ENCODE measurements at regions not wholly inside any gene's neighbourhood (a gene's known extent, or its start where the extent isn't known, plus 50 kb on each side); places are given as distances from the start of the nearest gene placed in this dataset.

DNA sequence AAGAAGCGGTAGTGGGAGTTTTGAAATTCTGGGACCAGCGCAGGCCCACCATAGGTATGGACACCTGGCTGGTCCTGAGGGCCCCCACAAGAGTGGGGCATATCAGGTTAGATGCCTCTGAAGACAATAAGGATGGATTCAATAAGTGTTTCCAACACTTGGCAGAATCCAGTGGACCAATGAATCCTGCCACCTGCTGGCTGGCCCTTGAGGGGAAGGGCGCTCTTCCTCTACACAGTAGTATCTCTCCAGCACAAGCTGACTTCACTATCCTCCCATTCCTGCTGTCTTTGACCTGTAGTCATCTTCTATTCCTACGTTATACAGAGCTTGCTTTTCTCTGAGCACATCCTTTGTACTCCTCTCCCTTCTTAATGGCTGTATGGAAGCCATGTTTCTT lies 199.7 kb upstream of the TSHZ3 start:
- TF ChIP-seq, protein P1, sequence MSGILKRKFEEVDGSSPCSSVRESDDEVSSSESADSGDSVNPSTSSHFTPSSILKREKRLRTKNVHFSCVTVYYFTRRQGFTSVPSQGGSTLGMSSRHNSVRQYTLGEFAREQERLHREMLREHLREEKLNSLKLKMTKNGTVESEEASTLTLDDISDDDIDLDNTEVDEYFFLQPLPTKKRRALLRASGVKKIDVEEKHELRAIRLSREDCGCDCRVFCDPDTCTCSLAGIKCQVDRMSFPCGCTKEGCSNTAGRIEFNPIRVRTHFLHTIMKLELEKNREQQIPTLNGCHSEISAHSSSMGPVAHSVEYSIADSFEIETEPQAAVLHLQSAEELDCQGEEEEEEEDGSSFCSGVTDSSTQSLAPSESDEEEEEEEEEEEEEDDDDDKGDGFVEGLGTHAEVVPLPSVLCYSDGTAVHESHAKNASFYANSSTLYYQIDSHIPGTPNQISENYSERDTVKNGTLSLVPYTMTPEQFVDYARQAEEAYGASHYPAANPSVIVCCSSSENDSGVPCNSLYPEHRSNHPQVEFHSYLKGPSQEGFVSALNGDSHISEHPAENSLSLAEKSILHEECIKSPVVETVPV (CRISPR knock-in tag; IDR thresholded peaks at IDR 0.05): no peak
- no peak for TF ChIP-seq GLIS3 (CRISPR knock-in tag; IDR thresholded peaks at IDR 0.05)
- ATAC-seq: no peak

DNA sequence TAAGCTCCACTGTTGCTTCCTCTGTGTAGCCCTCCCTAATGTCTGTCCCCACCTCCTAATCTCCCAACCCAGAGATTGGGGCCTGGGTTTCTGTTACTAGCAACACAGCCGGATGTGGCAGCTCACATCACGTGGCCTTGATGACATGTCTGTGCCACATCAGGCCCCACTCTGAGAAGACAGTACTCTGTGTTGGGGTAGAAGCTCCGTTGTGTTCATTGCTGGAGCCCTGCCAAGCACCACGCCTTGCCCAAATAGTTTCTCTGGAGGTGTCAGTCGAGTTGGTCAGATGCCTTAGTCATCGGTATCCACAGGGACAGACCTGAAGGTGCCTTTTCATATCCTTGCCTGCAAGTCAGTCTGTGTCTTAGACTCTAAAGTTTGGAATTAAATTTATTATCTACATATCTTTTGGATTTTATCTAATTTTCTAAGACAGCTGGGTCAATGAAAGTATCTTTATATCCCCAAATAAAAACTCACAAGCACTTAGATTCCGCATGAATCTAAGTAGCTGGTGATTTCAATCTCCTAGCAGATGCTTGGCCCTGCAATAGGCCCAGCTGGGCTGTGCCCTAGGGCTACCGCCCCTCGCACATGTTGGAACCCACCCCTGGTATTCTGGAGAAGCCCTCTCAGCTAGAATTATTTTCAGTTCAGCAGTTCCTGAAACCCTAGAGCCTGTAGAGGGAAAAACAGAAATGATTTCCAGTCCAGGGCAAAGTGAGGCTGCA lies 204.0 kb upstream of the TSHZ3 start:
- no peak for ATAC-seq
- TF ChIP-seq BACH2 (CRISPR knock-in tag; IDR thresholded peaks at IDR 0.05; ENCODE audit: borderline replicate concordance): no peak
- TF ChIP-seq TCF4 (CRISPR knock-in tag; IDR thresholded peaks at IDR 0.05; ENCODE audit: borderline replicate concordance): peak; percentile 41; the same call in 1 of the 2 replicates

DNA sequence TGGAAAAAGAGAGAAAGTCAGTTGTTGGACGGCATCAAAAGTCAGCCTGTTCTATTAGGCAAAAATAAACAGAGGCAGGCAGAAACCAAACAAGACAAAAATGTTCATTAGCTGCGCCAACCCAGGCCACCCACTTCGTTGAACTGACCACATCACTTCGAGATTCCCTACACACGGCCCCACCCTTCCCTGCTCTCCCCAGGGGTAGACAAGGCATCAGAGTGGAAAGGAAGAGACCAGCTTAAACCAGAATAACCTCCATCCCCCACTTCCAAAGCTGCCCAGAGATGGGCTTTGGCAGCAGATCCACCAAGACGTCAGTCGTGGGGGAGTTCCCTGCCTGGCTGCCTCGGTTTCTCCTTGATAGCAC lies 204.6 kb upstream of the TSHZ3 start:
- TF ChIP-seq BACH2 (CRISPR knock-in tag; IDR thresholded peaks at IDR 0.05; ENCODE audit: borderline replicate concordance) (no peak), ZNF70 (CRISPR knock-in tag; IDR thresholded peaks at IDR 0.05) (no peak), OSR1 (CRISPR knock-in tag; IDR thresholded peaks at IDR 0.05) (no peak), SNAI2 (CRISPR knock-in tag; IDR thresholded peaks at IDR 0.05) (no peak), RARB (CRISPR knock-in tag; IDR thresholded peaks at IDR 0.05) (no peak), GLIS3 (CRISPR knock-in tag; IDR thresholded peaks at IDR 0.05) (no peak), CSDC2 (CRISPR knock-in tag; IDR thresholded peaks at IDR 0.05) (no peak)
- ATAC-seq: no peak

DNA sequence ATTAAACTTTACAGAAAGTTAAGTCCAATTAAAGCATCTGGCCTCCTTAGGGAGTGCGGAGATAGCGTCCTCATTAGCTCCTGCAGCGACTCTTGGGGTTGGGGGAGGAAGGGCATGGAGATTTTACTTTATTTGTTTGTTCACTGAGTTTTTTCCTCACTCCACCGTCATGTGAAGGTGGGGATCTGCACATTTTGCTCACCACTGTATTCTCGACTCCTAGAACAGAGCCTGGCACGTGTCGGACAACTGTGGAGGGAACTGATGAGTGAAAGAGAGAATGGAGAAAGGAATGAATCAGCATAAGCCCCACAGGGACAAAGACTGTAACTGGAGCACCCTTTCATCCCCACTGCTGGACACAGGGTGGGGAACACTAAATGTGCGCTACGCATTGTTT lies 205.1 kb upstream of the TSHZ3 start:
- TF ChIP-seq ZNF8 (CRISPR knock-in tag; IDR thresholded peaks at IDR 0.05) (no peak), ESRRG (CRISPR knock-in tag; IDR thresholded peaks at IDR 0.05) (no peak), SNAI2 (CRISPR knock-in tag; IDR thresholded peaks at IDR 0.05) (no peak), ARNTL (CRISPR knock-in tag; IDR thresholded peaks at IDR 0.05; ENCODE audit: borderline replicate concordance, low read depth) (no peak), RARB (CRISPR knock-in tag; IDR thresholded peaks at IDR 0.05) (no peak), GLIS3 (CRISPR knock-in tag; IDR thresholded peaks at IDR 0.05) (no peak), CSDC2 (CRISPR knock-in tag; IDR thresholded peaks at IDR 0.05) (no peak), ISL1 (CRISPR knock-in tag; IDR thresholded peaks at IDR 0.05) (no peak), ZNF70 (CRISPR knock-in tag; IDR thresholded peaks at IDR 0.05) (no peak), ZC3H10 (CRISPR knock-in tag; IDR thresholded peaks at IDR 0.05) (no peak)
- TF ChIP-seq, protein P2, sequence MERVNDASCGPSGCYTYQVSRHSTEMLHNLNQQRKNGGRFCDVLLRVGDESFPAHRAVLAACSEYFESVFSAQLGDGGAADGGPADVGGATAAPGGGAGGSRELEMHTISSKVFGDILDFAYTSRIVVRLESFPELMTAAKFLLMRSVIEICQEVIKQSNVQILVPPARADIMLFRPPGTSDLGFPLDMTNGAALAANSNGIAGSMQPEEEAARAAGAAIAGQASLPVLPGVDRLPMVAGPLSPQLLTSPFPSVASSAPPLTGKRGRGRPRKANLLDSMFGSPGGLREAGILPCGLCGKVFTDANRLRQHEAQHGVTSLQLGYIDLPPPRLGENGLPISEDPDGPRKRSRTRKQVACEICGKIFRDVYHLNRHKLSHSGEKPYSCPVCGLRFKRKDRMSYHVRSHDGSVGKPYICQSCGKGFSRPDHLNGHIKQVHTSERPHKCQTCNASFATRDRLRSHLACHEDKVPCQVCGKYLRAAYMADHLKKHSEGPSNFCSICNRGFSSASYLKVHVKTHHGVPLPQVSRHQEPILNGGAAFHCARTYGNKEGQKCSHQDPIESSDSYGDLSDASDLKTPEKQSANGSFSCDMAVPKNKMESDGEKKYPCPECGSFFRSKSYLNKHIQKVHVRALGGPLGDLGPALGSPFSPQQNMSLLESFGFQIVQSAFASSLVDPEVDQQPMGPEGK (CRISPR knock-in tag; IDR thresholded peaks at IDR 0.05; ENCODE audit: borderline replicate concordance): no peak
- ATAC-seq: no peak

DNA sequence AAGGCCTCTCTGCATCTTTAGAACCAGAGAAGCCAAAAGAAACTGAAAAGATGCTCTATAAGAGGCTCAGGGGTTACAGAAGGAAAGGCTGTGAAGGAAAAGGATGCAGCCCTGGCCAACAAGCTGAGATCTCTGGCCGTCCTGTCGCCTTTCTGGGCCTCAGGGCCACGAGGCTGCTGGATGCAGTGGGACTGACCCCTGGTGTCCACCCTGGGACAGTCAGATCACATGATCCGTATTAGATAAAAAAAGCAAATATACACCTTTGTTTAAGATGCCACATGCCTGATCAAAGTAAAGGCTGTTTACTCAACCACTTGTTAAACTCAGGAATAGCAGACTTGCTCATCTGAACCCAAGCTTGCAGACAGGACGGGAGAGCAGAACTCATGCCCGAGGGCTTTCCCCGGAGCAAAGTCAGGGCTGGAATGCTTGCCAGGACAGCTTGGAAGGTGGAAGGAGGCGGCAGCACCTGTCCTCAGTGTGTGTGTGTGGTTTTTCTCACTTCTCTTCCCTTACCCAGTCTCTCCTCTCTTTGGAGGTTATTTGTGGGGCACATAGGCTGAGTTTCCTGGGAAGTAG lies 206.5 kb upstream of the TSHZ3 start:
- no peak for TF ChIP-seq GLIS3 (CRISPR knock-in tag; IDR thresholded peaks at IDR 0.05)
- no peak for TF ChIP-seq CSDC2 (CRISPR knock-in tag; IDR thresholded peaks at IDR 0.05)
- TF ChIP-seq TCF4 (CRISPR knock-in tag; IDR thresholded peaks at IDR 0.05; ENCODE audit: borderline replicate concordance): no peak
- no peak for TF ChIP-seq ZFP3 (CRISPR knock-in tag; IDR thresholded peaks at IDR 0.05)
- TF ChIP-seq BACH2 (CRISPR knock-in tag; IDR thresholded peaks at IDR 0.05; ENCODE audit: borderline replicate concordance): no peak
- no peak for TF ChIP-seq ZC3H10 (CRISPR knock-in tag; IDR thresholded peaks at IDR 0.05)
- no peak for TF ChIP-seq TOX (CRISPR knock-in tag; IDR thresholded peaks at IDR 0.05; ENCODE audit: borderline replicate concordance)
- no peak for ATAC-seq

DNA sequence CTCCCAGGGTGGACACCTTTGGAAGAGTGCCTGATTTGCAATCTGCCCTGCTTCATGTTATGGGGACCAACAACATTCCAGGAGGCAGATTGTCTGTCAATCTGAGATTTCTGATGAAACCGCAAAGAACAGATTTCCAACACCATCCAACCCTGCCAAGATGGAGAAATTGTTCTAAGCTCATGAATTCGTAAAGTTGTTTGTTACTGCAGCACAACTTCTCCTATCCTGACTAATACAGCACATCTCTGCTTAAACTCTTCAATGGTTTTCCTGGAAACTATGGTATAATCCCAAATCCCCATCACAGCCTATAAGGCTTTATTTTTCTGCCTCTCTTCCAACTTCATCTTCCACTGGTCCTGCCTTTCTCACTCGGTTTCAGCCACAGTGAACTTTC lies 210.3 kb upstream of the TSHZ3 start:
- ATAC-seq: no peak
- TF ChIP-seq BACH2 (CRISPR knock-in tag; IDR thresholded peaks at IDR 0.05; ENCODE audit: borderline replicate concordance) (no peak), TCF4 (CRISPR knock-in tag; IDR thresholded peaks at IDR 0.05; ENCODE audit: borderline replicate concordance) (no peak), OSR1 (CRISPR knock-in tag; IDR thresholded peaks at IDR 0.05) (no peak), RARB (CRISPR knock-in tag; IDR thresholded peaks at IDR 0.05) (no peak), ZFP3 (CRISPR knock-in tag; IDR thresholded peaks at IDR 0.05) (no peak), ZFP30 (CRISPR knock-in tag; IDR thresholded peaks at IDR 0.05) (no peak), TOX (CRISPR knock-in tag; IDR thresholded peaks at IDR 0.05; ENCODE audit: borderline replicate concordance) (no peak), PPARA (CRISPR knock-in tag; IDR thresholded peaks at IDR 0.05; ENCODE audit: borderline replicate concordance) (no peak), ZC3H10 (CRISPR knock-in tag; IDR thresholded peaks at IDR 0.05) (no peak), GLIS3 (CRISPR knock-in tag; IDR thresholded peaks at IDR 0.05) (no peak), SNAI2 (CRISPR knock-in tag; IDR thresholded peaks at IDR 0.05) (no peak), ZNF70 (CRISPR knock-in tag; IDR thresholded peaks at IDR 0.05) (no peak)
- TF ChIP-seq, protein P2 (CRISPR knock-in tag; IDR thresholded peaks at IDR 0.05; ENCODE audit: borderline replicate concordance): no peak
- TF ChIP-seq, protein P3, sequence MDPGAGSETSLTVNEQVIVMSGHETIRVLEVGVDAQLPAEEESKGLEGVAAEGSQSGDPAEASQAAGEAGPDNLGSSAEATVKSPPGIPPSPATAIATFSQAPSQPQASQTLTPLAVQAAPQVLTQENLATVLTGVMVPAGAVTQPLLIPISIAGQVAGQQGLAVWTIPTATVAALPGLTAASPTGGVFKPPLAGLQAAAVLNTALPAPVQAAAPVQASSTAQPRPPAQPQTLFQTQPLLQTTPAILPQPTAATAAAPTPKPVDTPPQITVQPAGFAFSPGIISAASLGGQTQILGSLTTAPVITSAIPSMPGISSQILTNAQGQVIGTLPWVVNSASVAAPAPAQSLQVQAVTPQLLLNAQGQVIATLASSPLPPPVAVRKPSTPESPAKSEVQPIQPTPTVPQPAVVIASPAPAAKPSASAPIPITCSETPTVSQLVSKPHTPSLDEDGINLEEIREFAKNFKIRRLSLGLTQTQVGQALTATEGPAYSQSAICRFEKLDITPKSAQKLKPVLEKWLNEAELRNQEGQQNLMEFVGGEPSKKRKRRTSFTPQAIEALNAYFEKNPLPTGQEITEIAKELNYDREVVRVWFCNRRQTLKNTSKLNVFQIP (CRISPR knock-in tag; IDR thresholded peaks at IDR 0.05; ENCODE audit: borderline replicate concordance, low read depth): no peak
- TF ChIP-seq, protein P4, sequence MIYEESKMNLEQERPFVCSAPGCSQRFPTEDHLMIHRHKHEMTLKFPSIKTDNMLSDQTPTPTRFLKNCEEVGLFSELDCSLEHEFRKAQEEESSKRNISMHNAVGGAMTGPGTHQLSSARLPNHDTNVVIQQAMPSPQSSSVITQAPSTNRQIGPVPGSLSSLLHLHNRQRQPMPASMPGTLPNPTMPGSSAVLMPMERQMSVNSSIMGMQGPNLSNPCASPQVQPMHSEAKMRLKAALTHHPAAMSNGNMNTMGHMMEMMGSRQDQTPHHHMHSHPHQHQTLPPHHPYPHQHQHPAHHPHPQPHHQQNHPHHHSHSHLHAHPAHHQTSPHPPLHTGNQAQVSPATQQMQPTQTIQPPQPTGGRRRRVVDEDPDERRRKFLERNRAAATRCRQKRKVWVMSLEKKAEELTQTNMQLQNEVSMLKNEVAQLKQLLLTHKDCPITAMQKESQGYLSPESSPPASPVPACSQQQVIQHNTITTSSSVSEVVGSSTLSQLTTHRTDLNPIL (CRISPR knock-in tag; IDR thresholded peaks at IDR 0.05; ENCODE audit: low read depth): no peak
